Transverse colon (tissue), 4 donors: ENCODE measurements at regions not wholly inside any gene's neighbourhood (a gene's known extent, or its start where the extent isn't known, plus 50 kb on each side); places are given as distances from the start of the nearest gene placed in this dataset.

Source experiments
- DNase-seq: peaks from one replicate; pipeline ENCODE4 v3.0.0-alpha.2; 2019
- H3K27ac ChIP-seq, 4 donors: fragments of 200-600 bp; sonication (generic); 2 replicates each; pipeline ENCODE4 v1.5.1; 2016 to 2018; ENCODE audit warnings: inconsistent platforms in 4 of 4
- H3K27me3 ChIP-seq: fragments of 200-600 bp; sonication (generic); 2 replicates; pipeline ENCODE4 v1.5.1; 2017; ENCODE audit warnings: inconsistent platforms
- H3K36me3 ChIP-seq, 4 donors: fragments of 200-600 bp; sonication (generic); 2 replicates each; pipeline ENCODE4 v1.5.1; 2017 to 2019; ENCODE audit warnings: inconsistent platforms in 4 of 4
- H3K4me1 ChIP-seq, 4 donors: fragments of 200-600 bp; sonication (generic); 2 replicates each; pipeline ENCODE4 v1.5.1; 2017 to 2020; ENCODE audit warnings: inconsistent platforms in 4 of 4
- H3K4me3 ChIP-seq, 4 donors: fragments of 200-600 bp; sonication (generic); 1 replicate in 1 of 4; 2 replicates in 3 of 4; pipeline versions ENCODE4 v1.5.1 to v1.6.1; 2017 to 2019; ENCODE audit warnings: inconsistent platforms in 4 of 4
- H3K9me3 ChIP-seq, 2 donors: fragments of 200-600 bp; sonication (generic); 2 replicates each; pipeline ENCODE4 v1.5.1; 2017 to 2019; ENCODE audit warnings: inconsistent platforms in 2 of 2
- CTCF ChIP-seq, 5 experiments: fragments of 200-600 bp in 3 of 5; fragments of 450-650 bp in 2 of 5; sonication (generic) in 3 of 5; IDR thresholded peaks; 1 replicate in 2 of 5; 2 replicates in 3 of 5; pipeline ENCODE4 v1.5.1; 2016 to 2017; ENCODE audit warnings: antibody characterized with exemption in 5 of 5, inconsistent platforms in 3 of 5, mild to moderate bottlenecking in 2 of 5, moderate library complexity in 1 of 5
- EP300 ChIP-seq: sonication (generic); formaldehyde crosslinking; IDR thresholded peaks from one replicate; pipeline ENCODE4 v1.6.1; 2017; ENCODE audit warnings: antibody characterized with exemption, low read depth
- POLR2A ChIP-seq: fragments of 450-650 bp; IDR thresholded peaks from one replicate; pipeline ENCODE4 v1.6.1; 2016; ENCODE audit warnings: antibody characterized with exemption, mild to moderate bottlenecking, moderate library complexity
- POLR2AphosphoS5 ChIP-seq, 3 donors: sonication (generic); formaldehyde crosslinking; IDR thresholded peaks; one replicate each; pipeline ENCODE4 v1.6.1; 2016; ENCODE audit warnings: antibody characterized with exemption in 3 of 3
- WGBS, 2 donors: methylation state at CpG; one replicate each; pipeline ENCODE4 v1.1.5; 2018; ENCODE audit warnings: low coverage in 1 of 2; 5-methylcytosine and 5-hydroxymethylcytosine counted together
- in situ Hi-C, 4 donors: fragments of 200-750 bp; cut with MboI; loops; one replicate each; pipeline versions ENCODE4 v1.15.0 to v1.15.1; 2017; ENCODE audit warnings: low sequenced_read_pairs in 3 of 4, low pct_ligation_motif_present in 1 of 4, low pct_unique_long_range_greater_than_20kb in 1 of 4
- intact Hi-C: fragments of 100-400 bp; cut with DNase I; formaldehyde crosslinking; loops from one replicate; pipeline ENCODE4 v1.15.1; 2023; ENCODE audit warnings: low total_unique reads

GRCh38 chr14:97381309-97381708, 584.1 kb downstream of the VRK1 start:
- TF ChIP-seq CTCF (IDR thresholded peaks at IDR 0.05): no peak
- TF ChIP-seq POLR2AphosphoS5 (IDR thresholded peaks at IDR 0.05): no peak
- no peak for TF ChIP-seq POLR2A
- no peak for TF ChIP-seq EP300
- H3K27ac ChIP-seq: no peak overlapping the region
- intact Hi-C loops (no loop called here), in situ Hi-C loops (no loop called here)
- no peak overlapping the region for H3K4me3 ChIP-seq
- no peaks in the 10 kb centered on the region for H3K36me3 ChIP-seq
- 43 to 71% methylated on average over 1 of the region's 1 CpG for WGBS, 2 donors
- H3K27me3 ChIP-seq: no peaks in the 10 kb centered on the region
- no peaks in the 10 kb centered on the region for H3K4me1 ChIP-seq
- no peaks in the 10 kb centered on the region for H3K9me3 ChIP-seq
- DNase-seq: no peak

- no peaks in the 10 kb centered on the region for H3K9me3 ChIP-seq
- H3K4me1 ChIP-seq: no peaks in the 10 kb centered on the region
- no peak overlapping the region for H3K27ac ChIP-seq
- no peak overlapping the region for H3K4me3 ChIP-seq
- intact Hi-C loops: no loop called here
- 44 to 49% methylated on average over 5 of the region's 5 CpGs for WGBS, 2 donors
- in situ Hi-C loops: no loop called here
- no peak for TF ChIP-seq POLR2AphosphoS5 (IDR thresholded peaks at IDR 0.05)
- TF ChIP-seq CTCF (IDR thresholded peaks at IDR 0.05): no peak
- no peak for DNase-seq
- no peaks in the 10 kb centered on the region for H3K36me3 ChIP-seq
- H3K27me3 ChIP-seq: no peaks in the 10 kb centered on the region
Observed at GRCh38 chr14:97382616-97383226, 585.5 kb downstream of the VRK1 start.

- no peak overlapping the region for H3K27ac ChIP-seq
- H3K36me3 ChIP-seq: no peaks in the 10 kb centered on the region
- TF ChIP-seq EP300 (no peak), POLR2A (no peak), CTCF (IDR thresholded peaks at IDR 0.05) (no peak), POLR2AphosphoS5 (IDR thresholded peaks at IDR 0.05) (no peak)
- in situ Hi-C loops: no loop called here
- H3K4me1 ChIP-seq: no peaks in the 10 kb centered on the region
- DNase-seq: no peak
- no peaks in the 10 kb centered on the region for H3K9me3 ChIP-seq
- no peak overlapping the region for H3K4me3 ChIP-seq
- intact Hi-C loops: no loop called here
- H3K27me3 ChIP-seq: no peaks in the 10 kb centered on the region
- 81 to 85% methylated on average over 2 to 3 of the region's 3 CpGs for WGBS, 2 donors
Observed at GRCh38 chr14:97385727-97386126, 588.5 kb downstream of the VRK1 start.

GRCh38 chr14:97387252-97387874, 590.2 kb downstream of the VRK1 start:
- in situ Hi-C loops (no loop called here), intact Hi-C loops (no loop called here)
- TF ChIP-seq CTCF (IDR thresholded peaks at IDR 0.05): no peak
- TF ChIP-seq POLR2AphosphoS5 (IDR thresholded peaks at IDR 0.05): no peak
- no peak for TF ChIP-seq POLR2A
- no peak for TF ChIP-seq EP300
- no peak for DNase-seq
- H3K4me3 ChIP-seq: no peak overlapping the region
- H3K4me1 ChIP-seq: no peaks in the 10 kb centered on the region
- no peaks in the 10 kb centered on the region for H3K36me3 ChIP-seq
- WGBS, 2 donors: 40 to 49% methylated on average over 9 of the region's 9 CpGs
- H3K9me3 ChIP-seq: no peaks in the 10 kb centered on the region
- H3K27ac ChIP-seq: no peak overlapping the region
- H3K27me3 ChIP-seq: no peaks in the 10 kb centered on the region
